GM19099 (cell line): ENCODE measurements at regions not wholly inside any gene's neighbourhood (a gene's known extent, or its start where the extent isn't known, plus 50 kb on each side); places are given as distances from the start of the nearest gene placed in this dataset.

Experiments
- POLR2A ChIP-seq: IDR thresholded peaks from 3 replicates; pipeline ENCODE4 v1.6.1; 2011; ENCODE audit warnings: low read depth; ENCODE audit not compliant: insufficient read length; ENCODE audit errors: extremely low read depth

GRCh38 chr2:75340560-75340959 lies 141.2 kb upstream of the TACR1 start:
- TF ChIP-seq POLR2A, result no peak

- TF ChIP-seq POLR2A, result no peak
These were observed 139.1 kb upstream of the TACR1 start for GRCh38 chr2:75338461-75338860.

GRCh38 chr2:75337619-75338018 lies 138.3 kb upstream of the TACR1 start:
- no peak for TF ChIP-seq POLR2A

GRCh38 chr2:75337016-75337415 lies 137.7 kb upstream of the TACR1 start:
- TF ChIP-seq POLR2A, result no peak

- TF ChIP-seq POLR2A, result no peak
These were observed 137.1 kb upstream of the TACR1 start for GRCh38 chr2:75336451-75336850.

- no peak for TF ChIP-seq POLR2A
These were observed 134.8 kb upstream of the TACR1 start for GRCh38 chr2:75334076-75334475.

GRCh38 chr2:75333646-75334045 lies 134.3 kb upstream of the TACR1 start:
- no peak for TF ChIP-seq POLR2A

GRCh38 chr2:75328156-75328555 lies 128.8 kb upstream of the TACR1 start:
- no peak for TF ChIP-seq POLR2A

GRCh38 chr2:75327334-75327733 lies 128.0 kb upstream of the TACR1 start:
- TF ChIP-seq POLR2A, result no peak

GRCh38 chr2:75326645-75327044 lies 127.3 kb upstream of the TACR1 start:
- TF ChIP-seq POLR2A, result no peak

- no peak for TF ChIP-seq POLR2A
These were observed 126.3 kb upstream of the TACR1 start for GRCh38 chr2:75325594-75325993.

- no peak for TF ChIP-seq POLR2A
These were observed 125.6 kb upstream of the TACR1 start for GRCh38 chr2:75324861-75325284.

GRCh38 chr2:75324141-75324540 lies 124.8 kb upstream of the TACR1 start:
- TF ChIP-seq POLR2A, result no peak

GRCh38 chr2:75321599-75321922 lies 122.2 kb upstream of the TACR1 start:
- no peak for TF ChIP-seq POLR2A

GRCh38 chr2:75320898-75321598 lies 121.7 kb upstream of the TACR1 start:
- no peak for TF ChIP-seq POLR2A

- TF ChIP-seq POLR2A, result no peak
These were observed 120.6 kb upstream of the TACR1 start for GRCh38 chr2:75319951-75320350.

GRCh38 chr2:75317802-75318201 lies 118.5 kb upstream of the TACR1 start:
- no peak for TF ChIP-seq POLR2A
